ENCODE measurements at regions not wholly inside any gene's neighbourhood (a gene's known extent, or its start where the extent isn't known, plus 50 kb on each side); places are given as distances from the start of the nearest gene placed in this dataset.

GRCh38 chr2:120624061-120624737 lies 111.5 kb upstream of the GLI2 start:
- DNase-seq: no peak

GRCh38 chr2:120624738-120625446 lies 110.8 kb upstream of the GLI2 start:
- Histone ChIP-seq H3K36me3 (ENCODE audit: insufficient read depth, low read length) (no peaks in the 10 kb centered on the region), H3K4me1 (ENCODE audit: insufficient read depth, low read length) (no peaks in the 10 kb centered on the region), H3K9ac (ENCODE audit: low read depth, low read length) (no peak overlapping the region), H3K79me2 (ENCODE audit: insufficient read depth, low read length) (no peaks in the 10 kb centered on the region), H3K4me2 (ENCODE audit: insufficient read depth, low read length) (no peak overlapping the region), H3K27ac (ENCODE audit: low read length) (no peak overlapping the region), H2AFZ (ENCODE audit: low read depth, low read length) (no peak overlapping the region), H4K20me1 (ENCODE audit: insufficient read depth, low read length) (no peaks in the 10 kb centered on the region), H3K9me3 (ENCODE audit: insufficient read depth, low read length, severe bottlenecking) (no peaks in the 10 kb centered on the region), H3K4me3 (ENCODE audit: low read depth in 1 of 2, low read length in 2 of 2) (no peak overlapping the region), H3K27me3 (ENCODE audit: insufficient read depth, low read length, poor library complexity) (no peaks in the 10 kb centered on the region)
- ATAC-seq (ENCODE audit: insufficient read depth, low read depth) (no peak), DNase-seq (no peak)
- TF ChIP-seq EZH2 (IDR thresholded peaks at IDR 0.05; ENCODE audit: borderline replicate concordance, low read depth, low read length, severe bottlenecking) (no peak), CTCF (IDR thresholded peaks at IDR 0.05; ENCODE audit: borderline replicate concordance, extremely low read depth, low read length, poor library complexity, severe bottlenecking) (no peak)

More at GRCh38 chr2:120624061-120624737, 111.5 kb upstream of the GLI2 start:
- H3K4me1 ChIP-seq (ENCODE audit: insufficient read depth, low read length): no peaks in the 10 kb centered on the region
- no peaks in the 10 kb centered on the region for H4K20me1 ChIP-seq (ENCODE audit: insufficient read depth, low read length)
- no peaks in the 10 kb centered on the region for H3K27me3 ChIP-seq (ENCODE audit: insufficient read depth, low read length, poor library complexity)
- no peaks in the 10 kb centered on the region for H3K36me3 ChIP-seq (ENCODE audit: insufficient read depth, low read length)
- H3K9me3 ChIP-seq (ENCODE audit: insufficient read depth, low read length, severe bottlenecking): no peaks in the 10 kb centered on the region
- H3K27ac ChIP-seq (ENCODE audit: low read length): no peak overlapping the region
- no peak overlapping the region for H3K4me3 ChIP-seq (ENCODE audit: low read depth in 1 of 2, low read length in 2 of 2)
- no peak overlapping the region for H2AFZ ChIP-seq (ENCODE audit: low read depth, low read length)
- TF ChIP-seq EZH2 (IDR thresholded peaks at IDR 0.05; ENCODE audit: borderline replicate concordance, low read depth, low read length, severe bottlenecking): no peak
- TF ChIP-seq CTCF (IDR thresholded peaks at IDR 0.05; ENCODE audit: borderline replicate concordance, extremely low read depth, low read length, poor library complexity, severe bottlenecking): no peak
- H3K4me2 ChIP-seq (ENCODE audit: insufficient read depth, low read length): no peak overlapping the region
- H3K79me2 ChIP-seq (ENCODE audit: insufficient read depth, low read length): no peaks in the 10 kb centered on the region
- H3K9ac ChIP-seq (ENCODE audit: low read depth, low read length): no peak overlapping the region
- ATAC-seq (ENCODE audit: insufficient read depth, low read depth): no peak

- no peaks in the 10 kb centered on the region for H3K79me2 ChIP-seq (ENCODE audit: insufficient read depth, low read length)
- DNase-seq: no peak
- no peak overlapping the region for H3K9ac ChIP-seq (ENCODE audit: low read depth, low read length)
- no peak overlapping the region for H3K27ac ChIP-seq (ENCODE audit: low read length)
- H2AFZ ChIP-seq (ENCODE audit: low read depth, low read length): no peak overlapping the region
- ATAC-seq (ENCODE audit: insufficient read depth, low read depth): no peak
- no peak overlapping the region for H3K4me2 ChIP-seq (ENCODE audit: insufficient read depth, low read length)
- no peak overlapping the region for H3K4me3 ChIP-seq (ENCODE audit: low read depth in 1 of 2, low read length in 2 of 2)
- H3K9me3 ChIP-seq (ENCODE audit: insufficient read depth, low read length, severe bottlenecking): no peaks in the 10 kb centered on the region
- H3K36me3 ChIP-seq (ENCODE audit: insufficient read depth, low read length): no peaks in the 10 kb centered on the region
- no peaks in the 10 kb centered on the region for H3K4me1 ChIP-seq (ENCODE audit: insufficient read depth, low read length)
- no peak for TF ChIP-seq CTCF (IDR thresholded peaks at IDR 0.05; ENCODE audit: borderline replicate concordance, extremely low read depth, low read length, poor library complexity, severe bottlenecking)
- no peak for TF ChIP-seq EZH2 (IDR thresholded peaks at IDR 0.05; ENCODE audit: borderline replicate concordance, low read depth, low read length, severe bottlenecking)
- H3K27me3 ChIP-seq (ENCODE audit: insufficient read depth, low read length, poor library complexity): no peaks in the 10 kb centered on the region
- no peaks in the 10 kb centered on the region for H4K20me1 ChIP-seq (ENCODE audit: insufficient read depth, low read length)
Observed at GRCh38 chr2:120625865-120626560, 109.7 kb upstream of the GLI2 start.
